ENCODE measurements at regions not wholly inside any gene's neighbourhood (a gene's known extent, or its start where the extent isn't known, plus 50 kb on each side); places are given as distances from the start of the nearest gene placed in this dataset.

GRCh38 chr10:24009115-24009514 is 199.8 kb upstream of the KIAA1217 start:
- FAIRE-seq (no peak), DNase-seq (ENCODE audit: low read depth, low spot score) (no peak), ATAC-seq (no peak)
- Histone ChIP-seq H4K20me1 (ENCODE audit: control insufficient read depth, insufficient read depth) (no peaks in the 10 kb centered on the region), H3K9ac (ENCODE audit: control insufficient read depth, insufficient read depth, low read length) (no peak overlapping the region), H3K27me3 (replicated peaks in 1 of 2; ENCODE audit: control insufficient read depth in 2 of 2, insufficient read depth in 2 of 2, low read length in 1 of 2) (no peaks in the 10 kb centered on the region), H3K4me1 (ENCODE audit: control insufficient read depth, insufficient read depth, low read length) (no peaks in the 10 kb centered on the region), H3K27ac (ENCODE audit: control insufficient read depth, insufficient read depth) (no peak overlapping the region), H3K36me3 (ENCODE audit: control insufficient read depth in 2 of 2, insufficient read depth in 2 of 2, low read length in 1 of 2) (no peaks in the 10 kb centered on the region), H3K79me2 (ENCODE audit: control insufficient read depth, insufficient read depth, low read length) (no peaks in the 10 kb centered on the region), H3K9me3 (replicated peaks; ENCODE audit: control insufficient read depth, insufficient read depth, low read length) (no peaks in the 10 kb centered on the region), H2AFZ (ENCODE audit: control insufficient read depth, low read depth, low read length) (no peak overlapping the region), H3K4me2 (ENCODE audit: control insufficient read depth, insufficient read depth) (no peak overlapping the region), H3K4me3 (no peak overlapping the region)
- in situ Hi-C loops (cut with MboI) = no loop called here
- ChIA-PET SMC1A (ENCODE audit: uncharacterized antibody, unreplicated experiment) (interaction anchor here (0.5 to 2.3 kb wide), 3 partner anchors 12 to 218 kb away, joined by 3 to 7 read pairs (median 4); no protein-coding TSS in a partner anchor), POLR2A (no interaction called here), CTCF (interaction anchor here (0.9 to 3.6 kb wide), 4 partner anchors 12 to 548 kb away, joined by 3 to 19 read pairs (median 3); no protein-coding TSS in a partner anchor), RAD21 (ENCODE audit: unreplicated experiment) (interaction anchor here (2.1 kb wide), 1 partner anchor 14 kb away, joined by 5 read pairs; no protein-coding TSS in a partner anchor)
- 18% methylated on average over 2 of the region's 2 CpGs for WGBS (ENCODE audit: insufficient coverage, insufficient replicate concordance, low lambda C conversion rate, missing lambda C conversion rate)
- intact Hi-C loops (cut with micrococcal nuclease; ENCODE audit: unreplicated experiment) = no loop called here
- no TSS peak for BruUV-seq (replicated peaks)
- no peak for TF ChIP-seq ZNF384 (IDR thresholded peaks at IDR 0.05; ENCODE audit: borderline replicate concordance, low read depth, low read length)
- TF ChIP-seq ZNF207 (IDR thresholded peaks at IDR 0.05; ENCODE audit: borderline replicate concordance) = no peak
- no peak for TF ChIP-seq FOXM1 (IDR thresholded peaks at IDR 0.05; ENCODE audit: low read depth, low read length)
- no peak for TF ChIP-seq CREB1 (IDR thresholded peaks at IDR 0.05; ENCODE audit: low read depth)
- TF ChIP-seq CBFB (IDR thresholded peaks at IDR 0.05; ENCODE audit: low read depth) = no peak
- TF ChIP-seq SIN3A (IDR thresholded peaks at IDR 0.05; ENCODE audit: low read depth, low read length) = no peak
- TF ChIP-seq MEF2A (IDR thresholded peaks at IDR 0.05; ENCODE audit: insufficient read depth, low read depth, low read length) = no peak
- TF ChIP-seq, protein P1, sequence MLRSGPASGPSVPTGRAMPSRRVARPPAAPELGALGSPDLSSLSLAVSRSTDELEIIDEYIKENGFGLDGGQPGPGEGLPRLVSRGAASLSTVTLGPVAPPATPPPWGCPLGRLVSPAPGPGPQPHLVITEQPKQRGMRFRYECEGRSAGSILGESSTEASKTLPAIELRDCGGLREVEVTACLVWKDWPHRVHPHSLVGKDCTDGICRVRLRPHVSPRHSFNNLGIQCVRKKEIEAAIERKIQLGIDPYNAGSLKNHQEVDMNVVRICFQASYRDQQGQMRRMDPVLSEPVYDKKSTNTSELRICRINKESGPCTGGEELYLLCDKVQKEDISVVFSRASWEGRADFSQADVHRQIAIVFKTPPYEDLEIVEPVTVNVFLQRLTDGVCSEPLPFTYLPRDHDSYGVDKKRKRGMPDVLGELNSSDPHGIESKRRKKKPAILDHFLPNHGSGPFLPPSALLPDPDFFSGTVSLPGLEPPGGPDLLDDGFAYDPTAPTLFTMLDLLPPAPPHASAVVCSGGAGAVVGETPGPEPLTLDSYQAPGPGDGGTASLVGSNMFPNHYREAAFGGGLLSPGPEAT (IDR thresholded peaks at IDR 0.05; ENCODE audit: low read depth) = no peak
- TF ChIP-seq ZNF24 (IDR thresholded peaks at IDR 0.05) = no peak
- TF ChIP-seq NFIC (IDR thresholded peaks at IDR 0.05; ENCODE audit: low read depth, low read length) = no peak
- TF ChIP-seq, protein P2, sequence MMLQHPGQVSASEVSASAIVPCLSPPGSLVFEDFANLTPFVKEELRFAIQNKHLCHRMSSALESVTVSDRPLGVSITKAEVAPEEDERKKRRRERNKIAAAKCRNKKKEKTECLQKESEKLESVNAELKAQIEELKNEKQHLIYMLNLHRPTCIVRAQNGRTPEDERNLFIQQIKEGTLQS (IDR thresholded peaks at IDR 0.05; ENCODE audit: borderline replicate concordance, extremely low read depth, low read depth, low read length) = no peak
- TF ChIP-seq NFYB (IDR thresholded peaks at IDR 0.05; ENCODE audit: insufficient read depth, low read depth, low read length) = no peak
- no peak for TF ChIP-seq MEF2B (IDR thresholded peaks at IDR 0.05; ENCODE audit: partially characterized antibody, poor library complexity, severe bottlenecking)
- no peak for TF ChIP-seq GATAD2B (conservative IDR thresholded peaks at IDR 0.05; ENCODE audit: low read depth)
- TF ChIP-seq POLR2AphosphoS2 (IDR thresholded peaks at IDR 0.05; ENCODE audit: low read depth, low read length) = no peak
- TF ChIP-seq, protein P3, sequence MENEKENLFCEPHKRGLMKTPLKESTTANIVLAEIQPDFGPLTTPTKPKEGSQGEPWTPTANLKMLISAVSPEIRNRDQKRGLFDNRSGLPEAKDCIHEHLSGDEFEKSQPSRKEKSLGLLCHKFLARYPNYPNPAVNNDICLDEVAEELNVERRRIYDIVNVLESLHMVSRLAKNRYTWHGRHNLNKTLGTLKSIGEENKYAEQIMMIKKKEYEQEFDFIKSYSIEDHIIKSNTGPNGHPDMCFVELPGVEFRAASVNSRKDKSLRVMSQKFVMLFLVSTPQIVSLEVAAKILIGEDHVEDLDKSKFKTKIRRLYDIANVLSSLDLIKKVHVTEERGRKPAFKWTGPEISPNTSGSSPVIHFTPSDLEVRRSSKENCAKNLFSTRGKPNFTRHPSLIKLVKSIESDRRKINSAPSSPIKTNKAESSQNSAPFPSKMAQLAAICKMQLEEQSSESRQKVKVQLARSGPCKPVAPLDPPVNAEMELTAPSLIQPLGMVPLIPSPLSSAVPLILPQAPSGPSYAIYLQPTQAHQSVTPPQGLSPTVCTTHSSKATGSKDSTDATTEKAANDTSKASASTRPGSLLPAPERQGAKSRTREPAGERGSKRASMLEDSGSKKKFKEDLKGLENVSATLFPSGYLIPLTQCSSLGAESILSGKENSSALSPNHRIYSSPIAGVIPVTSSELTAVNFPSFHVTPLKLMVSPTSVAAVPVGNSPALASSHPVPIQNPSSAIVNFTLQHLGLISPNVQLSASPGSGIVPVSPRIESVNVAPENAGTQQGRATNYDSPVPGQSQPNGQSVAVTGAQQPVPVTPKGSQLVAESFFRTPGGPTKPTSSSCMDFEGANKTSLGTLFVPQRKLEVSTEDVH (IDR thresholded peaks at IDR 0.05; ENCODE audit: low read depth, partially characterized antibody) = no peak
- TF ChIP-seq IKZF2 (IDR thresholded peaks at IDR 0.05) = no peak

All from GM12878 (cell line).